Stomach smooth muscle (tissue), 2 donors: ENCODE measurements at regions not wholly inside any gene's neighbourhood (a gene's known extent, or its start where the extent isn't known, plus 50 kb on each side); places are given as distances from the start of the nearest gene placed in this dataset.

Experiments
- H3K27ac ChIP-seq: one replicate; pipeline ENCODE4 v1.7.0; 2013; ENCODE audit warnings: mild to moderate bottlenecking, low read length, inconsistent platforms
- H3K27me3 ChIP-seq, 2 donors: one replicate each; pipeline ENCODE4 v1.7.0; 2013; ENCODE audit warnings: low read length in 2 of 2; ENCODE audit not compliant: insufficient read depth in 2 of 2, control insufficient read depth in 1 of 2
- H3K36me3 ChIP-seq, 2 donors: one replicate each; pipeline ENCODE4 v1.7.0; 2013; ENCODE audit warnings: low read length in 2 of 2; ENCODE audit not compliant: control insufficient read depth in 2 of 2, insufficient read depth in 2 of 2
- H3K4me1 ChIP-seq: one replicate; pipeline ENCODE4 v1.7.0; 2013; ENCODE audit warnings: low read length; ENCODE audit not compliant: control insufficient read depth, insufficient read depth
- H3K4me3 ChIP-seq, 2 donors: one replicate each; pipeline ENCODE4 v1.7.0; 2013; ENCODE audit warnings: low read length in 2 of 2
- H3K9ac ChIP-seq, 2 donors: one replicate each; pipeline ENCODE4 v1.7.0; 2013; ENCODE audit warnings: low read length in 2 of 2, mild to moderate bottlenecking in 1 of 2
- H3K9me3 ChIP-seq, 2 donors: one replicate each; pipeline ENCODE4 v1.7.0; 2013; ENCODE audit warnings: low read length in 2 of 2; ENCODE audit not compliant: control insufficient read depth in 2 of 2
- donor health status: healthy.
- donor health status: Pancreatic carcinoma.

DNA sequence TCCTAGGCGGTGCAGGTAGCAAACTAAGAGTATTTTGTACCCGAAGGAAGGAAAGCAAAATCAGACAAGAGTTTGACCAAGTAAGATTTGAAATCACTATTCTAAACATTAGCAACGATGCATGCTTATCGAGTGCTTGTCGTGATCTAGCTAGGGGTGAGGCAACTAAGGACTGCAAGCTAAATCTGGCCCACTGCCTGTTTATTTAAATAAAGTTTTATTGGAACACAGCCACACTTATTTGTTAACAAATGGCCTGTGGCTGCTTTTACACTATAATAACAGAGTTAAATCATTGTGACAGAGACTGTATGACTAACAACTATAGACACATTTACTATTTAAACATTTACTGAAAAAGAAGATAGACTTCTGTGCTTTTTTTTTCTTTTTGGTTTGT, 983.6 kb downstream of the VRK1 start:
- no peak overlapping the region for H3K9ac ChIP-seq
- H3K9me3 ChIP-seq: no peaks in the 10 kb centered on the region
- H3K27ac ChIP-seq: no peak overlapping the region
- no peaks in the 10 kb centered on the region for H3K4me1 ChIP-seq
- no peaks in the 10 kb centered on the region for H3K27me3 ChIP-seq
- H3K4me3 ChIP-seq: no peak overlapping the region
- no peaks in the 10 kb centered on the region for H3K36me3 ChIP-seq

DNA sequence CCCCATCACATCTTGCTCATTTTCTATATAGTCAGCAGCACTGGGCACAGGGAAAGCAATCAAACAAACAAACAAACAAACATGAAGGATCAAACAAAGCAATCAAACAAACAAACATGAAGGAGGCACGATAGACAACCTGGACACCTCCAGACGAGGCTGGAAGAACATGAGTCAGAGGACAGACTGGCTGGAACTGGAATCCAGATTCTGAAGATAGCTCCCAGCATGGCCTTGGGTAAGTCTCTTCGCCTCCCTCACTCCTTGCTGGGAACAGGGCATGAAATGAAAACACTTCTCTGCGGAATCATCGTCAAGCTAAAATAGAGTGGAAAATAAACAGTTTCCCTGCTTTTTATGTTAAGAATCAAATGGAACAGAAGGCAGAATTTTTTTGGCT, 984.8 kb downstream of the VRK1 start:
- Histone ChIP-seq H3K4me3 (no peak overlapping the region), H3K9me3 (no peaks in the 10 kb centered on the region), H3K9ac (no peak overlapping the region), H3K4me1 (no peaks in the 10 kb centered on the region), H3K27me3 (no peaks in the 10 kb centered on the region), H3K36me3 (no peaks in the 10 kb centered on the region), H3K27ac (no peak overlapping the region)

DNA sequence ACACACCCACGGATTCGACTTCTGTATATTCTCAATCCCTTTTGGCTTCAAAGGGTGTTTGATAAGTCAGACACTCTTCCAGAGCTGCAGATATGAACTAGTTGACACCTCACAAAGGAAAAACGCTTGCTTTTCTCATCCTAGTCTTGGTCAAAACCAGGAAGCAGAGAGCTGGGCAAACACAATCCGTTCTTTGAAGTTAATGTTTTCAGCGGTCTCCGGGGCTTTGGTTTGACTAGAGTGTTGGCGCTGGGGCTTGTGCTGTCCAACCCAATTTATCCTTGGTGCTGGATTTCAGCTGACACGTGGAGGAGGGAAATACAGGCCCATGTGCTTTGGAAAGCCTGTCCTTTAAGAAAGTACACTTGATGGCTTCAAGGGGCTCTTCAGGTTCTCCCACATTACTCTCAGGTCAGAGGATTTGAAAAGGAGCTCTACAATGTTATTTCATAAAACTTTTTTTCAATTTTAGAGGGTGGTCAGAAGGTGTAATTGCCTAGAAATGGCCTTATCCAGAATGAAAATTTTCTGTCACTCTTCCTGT, 985.8 kb downstream of the VRK1 start:
- Histone ChIP-seq H3K9me3 (no peaks in the 10 kb centered on the region), H3K4me1 (no peaks in the 10 kb centered on the region), H3K4me3 (no peak overlapping the region), H3K27me3 (no peaks in the 10 kb centered on the region), H3K9ac (no peak overlapping the region), H3K27ac (no peak overlapping the region), H3K36me3 (no peaks in the 10 kb centered on the region)

DNA sequence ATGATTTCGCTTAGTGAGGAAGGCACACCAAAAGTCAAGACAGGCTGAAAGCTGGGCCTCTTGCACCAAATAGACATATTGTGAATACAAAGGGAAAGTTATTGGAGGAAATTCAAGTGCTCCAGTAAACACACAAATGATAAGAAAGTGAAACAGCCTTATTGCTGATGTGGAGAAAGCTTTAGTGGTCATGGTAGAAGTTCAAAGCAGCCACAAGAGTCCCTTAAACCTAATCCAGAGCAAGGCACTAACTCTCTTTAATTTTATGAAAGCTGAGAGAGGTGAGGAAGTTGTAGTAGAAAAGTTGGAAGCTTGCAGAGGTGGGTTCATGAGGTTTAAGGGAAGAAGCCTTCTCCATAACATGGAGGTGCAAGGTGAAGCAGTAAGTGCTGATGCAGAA, 988.3 kb downstream of the VRK1 start:
- Histone ChIP-seq H3K27ac (no peak overlapping the region), H3K9me3 (no peaks in the 10 kb centered on the region), H3K27me3 (no peaks in the 10 kb centered on the region), H3K36me3 (no peaks in the 10 kb centered on the region), H3K4me1 (no peaks in the 10 kb centered on the region), H3K9ac (no peak overlapping the region), H3K4me3 (no peak overlapping the region)

DNA sequence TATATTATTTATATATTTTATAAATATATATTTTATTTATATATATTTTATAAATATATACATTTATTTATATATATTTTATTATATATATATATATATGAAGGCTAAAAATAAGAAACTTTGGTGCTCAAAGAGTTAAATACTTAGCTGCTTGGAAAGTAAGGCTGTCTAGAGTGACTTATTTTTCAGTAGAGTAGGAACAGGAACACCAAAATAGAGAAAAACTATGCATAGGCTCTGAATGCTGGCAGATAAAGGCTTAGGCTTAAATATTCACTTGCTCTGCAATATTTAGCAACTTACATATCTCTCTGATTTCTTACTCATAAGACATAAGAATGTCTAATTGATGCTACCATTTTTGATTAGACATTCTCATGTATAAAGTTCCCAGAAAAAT, 991.2 kb downstream of the VRK1 start:
- Histone ChIP-seq H3K27me3 (no peaks in the 10 kb centered on the region), H3K36me3 (no peaks in the 10 kb centered on the region), H3K9me3 (no peaks in the 10 kb centered on the region), H3K4me3 (no peak overlapping the region), H3K27ac (no peak overlapping the region), H3K4me1 (no peaks in the 10 kb centered on the region), H3K9ac (no peak overlapping the region)

DNA sequence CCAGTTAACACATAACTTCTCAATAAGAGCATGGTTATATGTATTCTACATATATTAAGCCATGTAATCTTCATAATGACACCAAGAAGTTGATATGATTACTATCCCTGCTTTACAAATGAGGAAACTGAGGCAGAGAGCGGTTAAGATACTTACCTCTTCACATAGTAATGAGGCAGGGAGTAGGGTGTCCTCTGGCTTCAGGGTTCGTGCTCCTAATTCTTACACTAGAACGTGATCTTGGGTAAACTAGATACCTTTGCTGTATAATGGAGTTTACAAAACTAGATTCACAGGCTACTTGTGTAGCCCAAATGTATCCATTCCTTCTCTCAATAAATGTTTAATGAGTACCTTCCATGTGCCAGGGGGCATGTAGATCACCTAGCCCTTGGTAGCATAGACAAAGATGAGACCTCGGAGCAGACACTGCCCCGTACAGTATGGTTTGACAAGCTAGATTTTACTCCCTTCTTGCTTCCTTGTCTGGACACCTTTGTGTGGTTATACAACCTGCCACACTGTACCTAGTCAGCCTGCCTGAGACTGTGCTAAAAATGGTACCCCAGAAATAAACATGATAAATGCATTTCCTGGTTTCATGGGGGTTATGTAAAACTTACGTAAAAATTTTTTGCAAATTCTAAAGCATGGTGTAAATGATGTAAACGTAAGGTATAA, 991.8 kb downstream of the VRK1 start:
- no peaks in the 10 kb centered on the region for H3K9me3 ChIP-seq

DNA sequence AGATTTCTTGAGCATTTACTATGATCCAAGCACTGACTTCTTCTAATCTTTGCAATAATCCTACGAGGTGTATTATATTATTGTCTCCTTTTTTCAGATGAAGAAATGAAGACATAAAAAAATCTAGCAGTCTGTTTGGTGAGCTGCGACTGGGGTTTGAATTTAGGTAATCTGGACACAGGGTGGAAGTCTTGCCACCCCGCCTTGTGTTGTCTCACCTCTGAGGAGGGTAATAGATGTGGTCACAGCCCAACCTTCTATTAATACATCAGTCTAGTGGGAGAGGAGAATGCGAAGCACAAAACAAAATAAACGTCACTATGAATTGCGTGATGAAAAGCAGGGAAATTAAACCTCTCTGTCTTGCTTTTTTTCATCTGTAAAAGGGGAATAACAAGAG, 993.9 kb downstream of the VRK1 start:
- H3K27me3 ChIP-seq: no peaks in the 10 kb centered on the region
- no peak overlapping the region for H3K4me3 ChIP-seq
- H3K9me3 ChIP-seq: no peaks in the 10 kb centered on the region
- no peaks in the 10 kb centered on the region for H3K36me3 ChIP-seq
- H3K9ac ChIP-seq: no peak overlapping the region
- H3K27ac ChIP-seq: no peak overlapping the region
- H3K4me1 ChIP-seq: no peaks in the 10 kb centered on the region

More for the DNA sequence above, 991.8 kb downstream of the VRK1 start:
- no peaks in the 10 kb centered on the region for H3K27me3 ChIP-seq
- H3K4me1 ChIP-seq: no peaks in the 10 kb centered on the region
- no peak overlapping the region for H3K4me3 ChIP-seq
- no peak overlapping the region for H3K9ac ChIP-seq
- H3K27ac ChIP-seq: no peak overlapping the region
- no peaks in the 10 kb centered on the region for H3K36me3 ChIP-seq

DNA sequence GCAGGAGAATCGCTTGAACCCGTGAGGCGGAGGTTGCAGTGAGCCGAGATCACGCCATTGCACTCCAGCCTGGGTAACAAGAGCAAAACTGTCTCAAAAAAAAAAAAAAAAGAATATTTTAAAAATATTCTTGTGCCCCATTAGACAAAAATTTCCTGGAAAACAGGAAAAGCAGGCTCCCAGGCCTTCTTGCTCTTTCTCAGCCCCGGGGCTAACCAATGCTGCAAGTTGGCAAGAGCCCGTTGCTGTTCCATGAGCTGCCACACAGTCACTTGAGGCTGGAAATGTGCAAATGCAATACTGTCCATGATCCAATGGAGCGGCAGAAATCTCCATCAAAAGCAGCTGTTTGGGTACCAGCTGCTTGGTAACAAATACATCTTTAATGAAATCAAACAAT, 994.7 kb downstream of the VRK1 start:
- no peaks in the 10 kb centered on the region for H3K36me3 ChIP-seq
- H3K4me1 ChIP-seq: no peaks in the 10 kb centered on the region
- H3K9me3 ChIP-seq: no peaks in the 10 kb centered on the region
- H3K9ac ChIP-seq: no peak overlapping the region
- H3K27me3 ChIP-seq: peaks cover 0 to 3% of the 10 kb centered on the region in 2 donors
- H3K4me3 ChIP-seq: no peak overlapping the region
- no peak overlapping the region for H3K27ac ChIP-seq

DNA sequence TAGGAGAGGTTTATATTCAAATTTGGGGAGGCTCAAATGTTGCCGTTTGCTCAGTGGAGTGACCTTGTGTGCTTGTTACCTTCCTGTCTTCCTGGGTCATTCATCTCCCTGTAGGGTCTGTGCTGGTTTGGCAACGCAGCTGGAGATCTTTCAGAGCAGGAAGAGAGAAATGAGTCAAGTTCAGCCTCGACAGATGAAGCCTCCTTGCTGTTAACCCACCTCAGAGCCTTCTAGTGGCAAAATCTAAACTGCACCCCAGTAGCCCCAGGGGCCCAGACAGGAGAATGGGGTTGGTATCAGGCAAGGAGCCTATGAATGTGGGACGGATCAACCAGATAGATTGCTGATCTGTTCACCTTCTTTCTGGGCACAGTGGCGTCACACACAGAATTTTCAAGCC, 999.3 kb downstream of the VRK1 start:
- Histone ChIP-seq H3K9ac (no peak overlapping the region), H3K4me3 (no peak overlapping the region), H3K4me1 (no peaks in the 10 kb centered on the region), H3K27me3 (peaks cover 0 to 3% of the 10 kb centered on the region in 2 donors), H3K9me3 (peaks cover 0 to 2% of the 10 kb centered on the region in 2 donors), H3K27ac (no peak overlapping the region), H3K36me3 (no peaks in the 10 kb centered on the region)

DNA sequence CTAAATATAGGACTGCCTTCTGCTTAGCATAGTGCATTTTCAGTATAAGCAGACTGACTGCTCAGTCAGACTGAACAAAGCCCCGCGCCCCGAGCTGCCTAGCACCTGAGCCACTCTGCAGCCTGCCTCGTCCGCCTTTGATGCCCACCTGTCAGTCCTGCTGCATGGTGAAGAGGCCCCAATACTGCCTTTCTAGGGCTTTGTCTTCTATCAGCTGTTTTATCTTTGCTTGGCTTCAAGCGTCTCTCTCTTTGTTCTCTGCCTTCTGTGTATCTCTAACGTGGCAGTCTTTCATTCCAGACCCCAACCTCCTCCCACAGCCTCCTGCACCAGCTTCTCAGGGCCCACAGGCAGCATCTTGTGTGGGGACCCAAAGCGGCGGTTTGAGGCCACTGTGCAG, 1001.0 kb downstream of the VRK1 start:
- Histone ChIP-seq H3K27ac (no peak overlapping the region), H3K9ac (no peak overlapping the region), H3K27me3 (peaks cover 0 to 3% of the 10 kb centered on the region in 2 donors), H3K4me3 (no peak overlapping the region), H3K36me3 (no peaks in the 10 kb centered on the region), H3K4me1 (no peaks in the 10 kb centered on the region), H3K9me3 (peaks cover 0 to 2% of the 10 kb centered on the region in 2 donors)
